Activated naive CD4-positive, alpha-beta T cell treated with anti-CD3 and anti-CD28 coated beads for 36 hours (primary cell): ENCODE measurements at regions not wholly inside any gene's neighbourhood (a gene's known extent, or its start where the extent isn't known, plus 50 kb on each side); places are given as distances from the start of the nearest gene placed in this dataset.

ENCODE experiments used
- CTCF ChIA-PET: fragments of 350-600 bp; sonication (Branson Sonifier 250); formaldehyde crosslinking; loops from one replicate; lab custom pipeline; 2021; ENCODE audit warnings: antibody characterized with exemption; lab: Charles Lee
- DNase-seq: peaks from one replicate; pipeline ENCODE4 v3.0.0-alpha.2; 2020
- H3K27ac Mint-ChIP-seq: one replicate; pipeline ENCODE4 v1.8.0; 2021; ENCODE audit warnings: mild to moderate bottlenecking, mixed read lengths
- H3K27me3 Mint-ChIP-seq: one replicate; pipeline ENCODE4 v1.8.0; 2021; ENCODE audit warnings: low read depth, mixed read lengths
- H3K36me3 Mint-ChIP-seq: one replicate; pipeline ENCODE4 v1.8.0; 2021; ENCODE audit warnings: low read depth, mixed read lengths
- H3K4me1 Mint-ChIP-seq: one replicate; pipeline ENCODE4 v1.8.0; 2021; ENCODE audit warnings: low read depth, mixed read lengths
- H3K4me3 Mint-ChIP-seq: one replicate; pipeline ENCODE4 v1.8.0; 2021; ENCODE audit warnings: mild to moderate bottlenecking, moderate library complexity, mixed read lengths
- H3K9me3 Mint-ChIP-seq: one replicate; pipeline ENCODE4 v1.8.0; 2021; ENCODE audit warnings: mixed read lengths
- intact Hi-C: fragments of 100-400 bp; cut with micrococcal nuclease; formaldehyde crosslinking; loops from one replicate; pipeline ENCODE4 v1.15.1; 2023

GRCh38 chr5:29337030-29337429 is 1856.5 kb upstream of the CDH6 start:
- no peak for DNase-seq
- Mint-ChIP-seq H3K36me3 (no peaks in the 10 kb centered on the region), H3K27ac (no peak overlapping the region), H3K27me3 (no peaks in the 10 kb centered on the region), H3K9me3 (peaks cover 6% of the 10 kb centered on the region), H3K4me3 (no peak overlapping the region), H3K4me1 (no peaks in the 10 kb centered on the region)
- intact Hi-C loops: no loop called here
- CTCF ChIA-PET: no interaction called here

GRCh38 chr5:29321591-29321990 is 1871.9 kb upstream of the CDH6 start:
- H3K27me3 Mint-ChIP-seq: no peaks in the 10 kb centered on the region
- DNase-seq: no peak
- H3K9me3 Mint-ChIP-seq: no peaks in the 10 kb centered on the region
- H3K36me3 Mint-ChIP-seq: no peaks in the 10 kb centered on the region
- intact Hi-C loops: no loop called here
- no peak overlapping the region for H3K4me3 Mint-ChIP-seq
- no peaks in the 10 kb centered on the region for H3K4me1 Mint-ChIP-seq
- no peak overlapping the region for H3K27ac Mint-ChIP-seq
- CTCF ChIA-PET: no interaction called here

GRCh38 chr5:29309359-29309758 is 1884.1 kb upstream of the CDH6 start:
- H3K4me3 Mint-ChIP-seq: no peak overlapping the region

GRCh38 chr5:29307478-29307877 is 1886.0 kb upstream of the CDH6 start:
- no peaks in the 10 kb centered on the region for H3K4me1 Mint-ChIP-seq
- no peaks in the 10 kb centered on the region for H3K36me3 Mint-ChIP-seq
- no peaks in the 10 kb centered on the region for H3K27me3 Mint-ChIP-seq
- no peak overlapping the region for H3K4me3 Mint-ChIP-seq
- no peak for DNase-seq
- intact Hi-C loops: no loop called here
- peaks cover 8% of the 10 kb centered on the region for H3K9me3 Mint-ChIP-seq
- no peak overlapping the region for H3K27ac Mint-ChIP-seq
- CTCF ChIA-PET: interaction anchor here (0.6 kb wide), 1 partner anchor 92 kb away, joined by 3 read pairs; no protein-coding TSS in a partner anchor

More at GRCh38 chr5:29309359-29309758, 1884.1 kb upstream of the CDH6 start:
- Mint-ChIP-seq H3K27ac (no peak overlapping the region), H3K27me3 (no peaks in the 10 kb centered on the region), H3K36me3 (no peaks in the 10 kb centered on the region), H3K4me1 (no peaks in the 10 kb centered on the region), H3K9me3 (peaks cover 8% of the 10 kb centered on the region)
- DNase-seq: no peak
- intact Hi-C loops: no loop called here
- CTCF ChIA-PET: no interaction called here

- no peaks in the 10 kb centered on the region for H3K4me1 Mint-ChIP-seq
- no peak overlapping the region for H3K4me3 Mint-ChIP-seq
- H3K27me3 Mint-ChIP-seq: no peaks in the 10 kb centered on the region
- peaks cover 7% of the 10 kb centered on the region for H3K9me3 Mint-ChIP-seq
- no peaks in the 10 kb centered on the region for H3K36me3 Mint-ChIP-seq
- CTCF ChIA-PET: no interaction called here
- intact Hi-C loops: no loop called here
- DNase-seq: no peak
- H3K27ac Mint-ChIP-seq: no peak overlapping the region
Measured at GRCh38 chr5:29304545-29304944, 1888.9 kb upstream of the CDH6 start.

- Mint-ChIP-seq H3K9me3 (peaks cover 5% of the 10 kb centered on the region), H3K36me3 (no peaks in the 10 kb centered on the region)
Measured at GRCh38 chr5:29296548-29296947, 1896.9 kb upstream of the CDH6 start.

GRCh38 chr5:29277642-29278041 is 1915.8 kb upstream of the CDH6 start:
- no peak for DNase-seq
- H3K4me1 Mint-ChIP-seq: no peaks in the 10 kb centered on the region
- no peaks in the 10 kb centered on the region for H3K36me3 Mint-ChIP-seq
- H3K27ac Mint-ChIP-seq: no peak overlapping the region
- H3K9me3 Mint-ChIP-seq: peaks cover 20% of the 10 kb centered on the region
- CTCF ChIA-PET: no interaction called here
- intact Hi-C loops: no loop called here
- H3K4me3 Mint-ChIP-seq: no peak overlapping the region
- H3K27me3 Mint-ChIP-seq: no peaks in the 10 kb centered on the region

More at GRCh38 chr5:29296548-29296947, 1896.9 kb upstream of the CDH6 start:
- Mint-ChIP-seq H3K4me1 (no peaks in the 10 kb centered on the region), H3K27me3 (no peaks in the 10 kb centered on the region), H3K27ac (no peak overlapping the region), H3K4me3 (no peak overlapping the region)
- intact Hi-C loops: no loop called here
- CTCF ChIA-PET: no interaction called here
- DNase-seq: no peak

GRCh38 chr5:29276371-29276770 is 1917.1 kb upstream of the CDH6 start:
- intact Hi-C loops: no loop called here
- Mint-ChIP-seq H3K9me3 (peaks cover 21% of the 10 kb centered on the region), H3K27ac (no peak overlapping the region), H3K4me1 (no peaks in the 10 kb centered on the region), H3K27me3 (no peaks in the 10 kb centered on the region), H3K4me3 (no peak overlapping the region), H3K36me3 (no peaks in the 10 kb centered on the region)
- DNase-seq: no peak
- CTCF ChIA-PET: no interaction called here

- Mint-ChIP-seq H3K4me1 (no peaks in the 10 kb centered on the region), H3K27me3 (no peaks in the 10 kb centered on the region), H3K36me3 (no peaks in the 10 kb centered on the region), H3K4me3 (no peak overlapping the region), H3K27ac (no peak overlapping the region), H3K9me3 (peaks cover 9% of the 10 kb centered on the region)
- DNase-seq: no peak
- intact Hi-C loops: no loop called here
- CTCF ChIA-PET: no interaction called here
Measured at GRCh38 chr5:29263915-29264351, 1929.6 kb upstream of the CDH6 start.

GRCh38 chr5:29262339-29263123 is 1931.0 kb upstream of the CDH6 start:
- H3K27me3 Mint-ChIP-seq: no peaks in the 10 kb centered on the region
- H3K27ac Mint-ChIP-seq: no peak overlapping the region
- peaks cover 9% of the 10 kb centered on the region for H3K9me3 Mint-ChIP-seq
- intact Hi-C loops: no loop called here
- CTCF ChIA-PET: no interaction called here
- no peak for DNase-seq
- H3K36me3 Mint-ChIP-seq: no peaks in the 10 kb centered on the region
- no peak overlapping the region for H3K4me3 Mint-ChIP-seq
- H3K4me1 Mint-ChIP-seq: no peaks in the 10 kb centered on the region

- Mint-ChIP-seq H3K27ac (no peak overlapping the region), H3K4me3 (no peak overlapping the region), H3K27me3 (no peaks in the 10 kb centered on the region), H3K36me3 (no peaks in the 10 kb centered on the region), H3K9me3 (peaks cover 10% of the 10 kb centered on the region), H3K4me1 (no peaks in the 10 kb centered on the region)
- DNase-seq: no peak
- intact Hi-C loops: no loop called here
- CTCF ChIA-PET: no interaction called here
Measured at GRCh38 chr5:29261213-29261612, 1932.3 kb upstream of the CDH6 start.

- H3K9me3 Mint-ChIP-seq: peaks cover 3% of the 10 kb centered on the region
- H3K4me1 Mint-ChIP-seq: no peaks in the 10 kb centered on the region
- H3K4me3 Mint-ChIP-seq: no peak overlapping the region
- CTCF ChIA-PET: no interaction called here
- DNase-seq: no peak
- H3K27me3 Mint-ChIP-seq: no peaks in the 10 kb centered on the region
- no peak overlapping the region for H3K27ac Mint-ChIP-seq
- intact Hi-C loops: no loop called here
- no peaks in the 10 kb centered on the region for H3K36me3 Mint-ChIP-seq
Measured at GRCh38 chr5:29252390-29252789, 1941.1 kb upstream of the CDH6 start.

GRCh38 chr5:29247346-29248028 is 1946.0 kb upstream of the CDH6 start:
- H3K4me3 Mint-ChIP-seq: no peak overlapping the region
- H3K27ac Mint-ChIP-seq: no peak overlapping the region
- no peaks in the 10 kb centered on the region for H3K27me3 Mint-ChIP-seq
- intact Hi-C loops: no loop called here
- H3K4me1 Mint-ChIP-seq: no peaks in the 10 kb centered on the region
- no peaks in the 10 kb centered on the region for H3K36me3 Mint-ChIP-seq
- peaks cover 4% of the 10 kb centered on the region for H3K9me3 Mint-ChIP-seq
- CTCF ChIA-PET: interaction anchor here (0.5 kb wide), 1 partner anchor 193 kb away, joined by 3 read pairs; no protein-coding TSS in a partner anchor
- DNase-seq: no peak
